B cell (primary cell): ENCODE measurements at regions not wholly inside any gene's neighbourhood (a gene's known extent, or its start where the extent isn't known, plus 50 kb on each side); places are given as distances from the start of the nearest gene placed in this dataset.

Experiments used
- CTCF ChIP-seq: fragments of 200-600 bp; IDR thresholded peaks from one replicate; pipeline ENCODE4 v1.8.0; 2022; ENCODE audit warnings: antibody characterized with exemption, mild to moderate bottlenecking
- EZH2 ChIP-seq: IDR thresholded peaks from 2 replicates; pipeline ENCODE4 v1.6.1; 2012; ENCODE audit warnings: borderline replicate concordance, low read depth, mild to moderate bottlenecking, moderate library complexity, low read length; ENCODE audit not compliant: insufficient read depth, poor library complexity, severe bottlenecking

GRCh38 chr13:64369121-64369520 is 2861.0 kb downstream of the PCDH9 start:
- TF ChIP-seq CTCF (no peak), EZH2 (no peak)
